ENCODE measurements at regions not wholly inside any gene's neighbourhood (a gene's known extent, or its start where the extent isn't known, plus 50 kb on each side); places are given as distances from the start of the nearest gene placed in this dataset.
A peak's percentile ranks its signal among the peaks of the same experiment; 100 is the strongest.
"Not testable (repeated sequence)": the region's sequence is repeated elsewhere in the genome, so short reads cannot be mapped to it uniquely, and the experiment has no call there.

GRCh38 chr5:125251703-125252102 is 505.3 kb upstream of the ZNF608 start:
- Histone ChIP-seq H3K4me1 (ENCODE audit: control insufficient read depth, insufficient read depth, low read length) (no peaks in the 10 kb centered on the region), H3K4me3 (ENCODE audit: low read length) (no peak overlapping the region), H3K27me3 (ENCODE audit: control insufficient read depth, insufficient read depth, low read length) (no peaks in the 10 kb centered on the region), H3K27ac (ENCODE audit: low read length) (no peak overlapping the region), H3K36me3 (ENCODE audit: control insufficient read depth, insufficient read depth, low read length) (no peaks in the 10 kb centered on the region), H3K9me3 (replicated peaks; ENCODE audit: control insufficient read depth, low read depth, low read length) (peaks cover 9% of the 10 kb centered on the region)
- no peak for DNase-seq

GRCh38 chr5:125253634-125254033 is 507.2 kb upstream of the ZNF608 start:
- not testable (repeated sequence) for DNase-seq; H3K27me3 ChIP-seq (ENCODE audit: control insufficient read depth, insufficient read depth, low read length)
- 98% methylated on average over 7 of the region's 7 CpGs for WGBS (ENCODE audit: insufficient coverage)

DNA sequence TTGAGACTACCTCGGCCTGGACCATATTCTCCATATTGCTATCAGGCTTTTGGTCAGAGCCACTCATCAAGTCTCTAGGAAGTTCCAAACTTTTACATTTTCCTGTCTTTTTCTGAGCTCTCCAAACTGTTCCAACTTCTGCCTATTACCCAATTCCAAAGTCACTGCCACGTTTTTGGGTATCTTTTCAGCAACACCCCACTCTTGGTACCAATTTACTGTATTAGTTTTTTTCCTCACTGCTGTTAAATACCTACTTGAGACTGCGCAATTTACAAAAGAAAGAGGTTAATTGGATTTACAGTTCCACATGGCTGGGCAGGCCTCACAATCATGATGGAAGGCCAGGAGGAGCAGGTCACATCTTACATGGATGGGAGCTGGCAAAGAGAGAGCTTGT is 507.8 kb upstream of the ZNF608 start:
- H3K9me3 ChIP-seq (replicated peaks; ENCODE audit: control insufficient read depth, low read depth, low read length) = peaks cover 7% of the 10 kb centered on the region
- H3K36me3 ChIP-seq (ENCODE audit: control insufficient read depth, insufficient read depth, low read length) = no peaks in the 10 kb centered on the region
- 100% methylated on average over 2 of the region's 3 CpGs for WGBS (ENCODE audit: insufficient coverage)
- no peak overlapping the region for H3K4me3 ChIP-seq (ENCODE audit: low read length)
- DNase-seq = no peak
- H3K27me3 ChIP-seq (ENCODE audit: control insufficient read depth, insufficient read depth, low read length) = no peaks in the 10 kb centered on the region
- no peak overlapping the region for H3K27ac ChIP-seq (ENCODE audit: low read length)
- no peaks in the 10 kb centered on the region for H3K4me1 ChIP-seq (ENCODE audit: control insufficient read depth, insufficient read depth, low read length)

More at GRCh38 chr5:125253634-125254033, 507.2 kb upstream of the ZNF608 start:
- not testable (repeated sequence) for H3K36me3 ChIP-seq (ENCODE audit: control insufficient read depth, insufficient read depth, low read length); H3K27ac ChIP-seq (ENCODE audit: low read length); H3K9me3 ChIP-seq (replicated peaks; ENCODE audit: control insufficient read depth, low read depth, low read length); H3K4me1 ChIP-seq (ENCODE audit: control insufficient read depth, insufficient read depth, low read length); H3K4me3 ChIP-seq (ENCODE audit: low read length)

DNA sequence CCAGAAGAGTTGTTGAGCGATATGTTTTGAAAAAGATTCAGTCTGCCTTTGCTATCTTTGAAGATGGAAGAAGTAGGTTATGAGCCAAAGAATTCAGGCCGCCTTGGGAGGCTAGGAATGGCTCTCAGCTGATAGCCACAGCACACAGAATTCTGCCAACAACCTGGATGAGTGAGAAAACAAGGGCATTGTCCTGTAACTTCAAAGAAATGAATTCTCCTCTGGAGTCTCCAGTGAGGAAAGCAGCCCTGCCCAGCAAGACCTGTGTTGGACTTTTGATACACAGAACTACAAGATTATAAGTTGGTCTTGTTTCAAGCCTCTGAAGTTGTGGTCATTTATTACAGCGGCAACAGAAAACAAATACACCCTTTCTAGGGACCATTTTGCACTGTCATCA is 509.9 kb upstream of the ZNF608 start:
- H3K4me1 ChIP-seq (ENCODE audit: control insufficient read depth, insufficient read depth, low read length) = no peaks in the 10 kb centered on the region
- H3K9me3 ChIP-seq (replicated peaks; ENCODE audit: control insufficient read depth, low read depth, low read length) = peaks cover 7% of the 10 kb centered on the region
- H3K4me3 ChIP-seq (ENCODE audit: low read length) = no peak overlapping the region
- H3K27ac ChIP-seq (ENCODE audit: low read length) = no peak overlapping the region
- no peaks in the 10 kb centered on the region for H3K36me3 ChIP-seq (ENCODE audit: control insufficient read depth, insufficient read depth, low read length)
- no peak for DNase-seq
- 100% methylated on average over 1 of the region's 3 CpGs for WGBS (ENCODE audit: insufficient coverage)
- H3K27me3 ChIP-seq (ENCODE audit: control insufficient read depth, insufficient read depth, low read length) = no peaks in the 10 kb centered on the region

DNA sequence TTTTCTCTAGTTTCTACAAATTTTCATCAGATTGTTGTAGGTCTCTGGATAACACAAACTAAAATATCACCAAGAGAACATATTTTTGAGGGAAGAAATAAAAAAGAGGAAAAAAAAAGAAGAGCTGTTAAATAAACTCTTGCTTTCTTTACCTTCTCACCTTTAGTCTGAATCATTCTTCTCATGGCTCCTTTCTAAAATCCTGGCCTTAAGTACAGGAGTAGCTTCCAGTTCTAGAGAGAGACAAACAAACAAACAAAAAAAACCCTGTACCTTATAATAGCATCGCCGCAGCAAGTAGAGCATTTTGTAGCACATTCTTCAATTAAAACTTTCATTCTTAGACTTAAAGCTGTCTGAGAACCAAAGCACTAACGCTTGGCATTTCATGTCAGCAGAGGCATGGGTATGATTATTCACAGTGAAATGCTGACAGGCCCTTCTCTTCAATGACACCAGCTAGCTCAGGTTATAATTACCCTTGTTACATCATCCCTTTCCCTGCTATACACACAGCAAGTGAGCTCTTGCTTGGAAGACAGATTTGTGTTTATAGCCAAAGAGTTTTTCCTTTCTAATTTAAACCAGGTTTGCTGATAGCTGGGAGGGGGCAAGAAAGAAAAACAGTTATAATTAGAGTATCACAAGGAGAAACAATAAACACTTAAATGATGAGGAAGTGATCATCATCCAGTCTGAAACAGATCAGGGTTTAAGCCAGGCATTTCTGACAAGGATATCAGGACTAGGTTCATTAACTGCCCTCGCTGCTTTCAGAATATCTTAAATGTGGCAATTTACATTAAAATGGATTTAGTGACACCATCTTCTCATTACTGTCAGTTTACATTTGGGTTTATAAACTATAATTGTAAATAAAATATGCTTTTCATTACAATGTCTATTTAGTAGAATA is 510.9 kb upstream of the ZNF608 start:
- H3K36me3 ChIP-seq (ENCODE audit: control insufficient read depth, insufficient read depth, low read length) = no peaks in the 10 kb centered on the region
- H3K27me3 ChIP-seq (ENCODE audit: control insufficient read depth, insufficient read depth, low read length) = no peaks in the 10 kb centered on the region
- peaks cover 9% of the 10 kb centered on the region for H3K9me3 ChIP-seq (replicated peaks; ENCODE audit: control insufficient read depth, low read depth, low read length)
- H3K4me3 ChIP-seq (ENCODE audit: low read length) = no peak overlapping the region
- no peak overlapping the region for H3K27ac ChIP-seq (ENCODE audit: low read length)
- no CpG with 5 or more reads among the region's 4 CpGs for WGBS (ENCODE audit: insufficient coverage)
- H3K4me1 ChIP-seq (ENCODE audit: control insufficient read depth, insufficient read depth, low read length) = no peaks in the 10 kb centered on the region
- peak; percentile 55 for DNase-seq

DNA sequence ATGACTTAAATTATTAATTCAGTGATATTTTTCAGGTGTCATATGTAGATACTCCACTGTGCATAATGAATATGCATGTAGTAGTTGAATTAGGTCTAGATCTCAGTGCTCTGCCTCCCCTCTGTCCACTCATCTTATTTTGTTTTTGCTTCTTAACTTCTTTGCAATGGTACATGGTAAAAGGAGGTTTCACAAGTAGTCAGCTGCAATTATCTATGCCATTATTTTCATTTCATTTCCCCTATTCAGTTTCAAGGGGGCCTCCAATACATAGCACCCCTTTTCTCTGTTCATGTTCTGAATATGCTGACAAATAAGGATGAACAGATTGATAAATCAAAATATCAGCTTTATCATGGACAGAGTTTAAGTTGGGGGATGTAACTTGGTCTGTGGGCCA is 511.6 kb upstream of the ZNF608 start:
- Histone ChIP-seq H3K27ac (ENCODE audit: low read length) (no peak overlapping the region), H3K36me3 (ENCODE audit: control insufficient read depth, insufficient read depth, low read length) (no peaks in the 10 kb centered on the region), H3K4me3 (ENCODE audit: low read length) (no peak overlapping the region), H3K4me1 (ENCODE audit: control insufficient read depth, insufficient read depth, low read length) (no peaks in the 10 kb centered on the region), H3K27me3 (ENCODE audit: control insufficient read depth, insufficient read depth, low read length) (no peaks in the 10 kb centered on the region), H3K9me3 (replicated peaks; ENCODE audit: control insufficient read depth, low read depth, low read length) (peaks cover 9% of the 10 kb centered on the region)
- no peak for DNase-seq

DNA sequence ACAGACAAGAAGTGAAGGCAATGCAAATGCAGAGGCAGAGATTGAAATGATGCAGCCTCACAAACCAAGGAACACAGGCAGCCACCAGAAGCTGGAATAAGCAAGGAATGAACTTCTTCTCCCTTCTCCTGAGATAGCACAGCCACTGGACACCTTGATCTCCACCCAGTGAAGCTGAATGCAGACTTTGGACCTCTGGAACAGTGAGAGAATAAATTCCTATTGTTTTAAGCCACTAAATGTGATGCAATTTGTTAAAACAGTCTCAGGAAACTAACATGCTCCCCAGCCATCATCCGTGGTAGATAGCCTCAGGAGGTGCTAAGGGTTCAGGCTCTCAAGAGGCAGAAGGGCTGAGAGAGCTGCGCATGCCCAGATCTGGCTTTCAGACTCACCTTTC is 512.2 kb upstream of the ZNF608 start:
- no CpG with 5 or more reads among the region's 2 CpGs for WGBS (ENCODE audit: insufficient coverage)
- H3K4me3 ChIP-seq (ENCODE audit: low read length) = no peak overlapping the region
- no peaks in the 10 kb centered on the region for H3K27me3 ChIP-seq (ENCODE audit: control insufficient read depth, insufficient read depth, low read length)
- DNase-seq = no peak
- peaks cover 7% of the 10 kb centered on the region for H3K9me3 ChIP-seq (replicated peaks; ENCODE audit: control insufficient read depth, low read depth, low read length)
- no peaks in the 10 kb centered on the region for H3K4me1 ChIP-seq (ENCODE audit: control insufficient read depth, insufficient read depth, low read length)
- H3K27ac ChIP-seq (ENCODE audit: low read length) = no peak overlapping the region
- no peaks in the 10 kb centered on the region for H3K36me3 ChIP-seq (ENCODE audit: control insufficient read depth, insufficient read depth, low read length)

GRCh38 chr5:125261505-125262250 is 515.2 kb upstream of the ZNF608 start:
- DNase-seq = peak; percentile 24
- no peak overlapping the region for H3K4me3 ChIP-seq (ENCODE audit: low read length)
- WGBS (ENCODE audit: insufficient coverage) = no CpG with 5 or more reads among the region's 2 CpGs
- no peaks in the 10 kb centered on the region for H3K36me3 ChIP-seq (ENCODE audit: control insufficient read depth, insufficient read depth, low read length)
- H3K27me3 ChIP-seq (ENCODE audit: control insufficient read depth, insufficient read depth, low read length) = no peaks in the 10 kb centered on the region
- H3K9me3 ChIP-seq (replicated peaks; ENCODE audit: control insufficient read depth, low read depth, low read length) = peaks cover 2% of the 10 kb centered on the region
- H3K4me1 ChIP-seq (ENCODE audit: control insufficient read depth, insufficient read depth, low read length) = no peaks in the 10 kb centered on the region
- H3K27ac ChIP-seq (ENCODE audit: low read length) = no peak overlapping the region

DNA sequence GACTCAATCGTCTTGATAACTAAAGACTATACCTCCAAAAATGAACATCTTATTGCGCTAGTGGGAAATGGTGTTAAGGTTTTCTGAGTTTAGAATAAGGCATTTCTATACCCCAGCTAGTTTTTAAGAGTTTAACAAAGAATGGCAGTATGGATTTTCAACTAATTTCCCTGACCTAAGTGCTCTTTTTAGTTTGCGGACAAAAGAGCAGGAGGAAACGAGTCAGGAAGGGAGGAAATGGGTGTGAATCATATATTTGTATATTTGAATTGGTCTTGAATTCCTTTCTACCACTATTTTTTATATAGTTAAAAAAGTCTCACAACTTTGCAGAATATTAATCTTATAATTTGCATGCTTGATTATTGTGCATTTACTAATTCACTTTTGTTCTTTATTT is 516.3 kb upstream of the ZNF608 start:
- Histone ChIP-seq H3K9me3 (replicated peaks; ENCODE audit: control insufficient read depth, low read depth, low read length) (peaks cover 2% of the 10 kb centered on the region), H3K4me1 (ENCODE audit: control insufficient read depth, insufficient read depth, low read length) (no peaks in the 10 kb centered on the region), H3K27me3 (ENCODE audit: control insufficient read depth, insufficient read depth, low read length) (no peaks in the 10 kb centered on the region), H3K4me3 (ENCODE audit: low read length) (no peak overlapping the region), H3K27ac (ENCODE audit: low read length) (no peak overlapping the region), H3K36me3 (ENCODE audit: control insufficient read depth, insufficient read depth, low read length) (no peaks in the 10 kb centered on the region)
- DNase-seq = no peak
- WGBS (ENCODE audit: insufficient coverage) = no CpG with 5 or more reads among the region's 4 CpGs

DNA sequence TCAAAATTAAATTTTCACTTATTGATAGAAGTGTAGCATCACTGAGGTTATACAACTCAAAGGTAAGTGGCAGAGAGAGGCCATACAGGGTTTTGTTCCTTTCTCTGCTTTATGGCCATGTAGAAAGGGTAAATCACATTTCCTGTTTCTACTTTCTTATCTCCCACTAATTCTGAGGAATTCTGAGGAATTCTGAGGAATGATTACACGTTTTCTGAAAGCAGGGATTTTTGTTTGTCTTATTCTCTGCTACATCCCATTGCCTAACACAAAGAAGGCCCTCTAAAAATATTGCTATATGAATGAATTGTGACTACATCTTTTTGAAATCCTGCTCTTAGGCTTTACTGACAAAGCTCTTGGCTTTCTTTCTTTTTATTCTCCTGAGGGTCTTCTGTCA is 516.9 kb upstream of the ZNF608 start:
- H3K9me3 ChIP-seq (replicated peaks; ENCODE audit: control insufficient read depth, low read depth, low read length) = peaks cover 2% of the 10 kb centered on the region
- H3K4me1 ChIP-seq (ENCODE audit: control insufficient read depth, insufficient read depth, low read length) = no peaks in the 10 kb centered on the region
- no peaks in the 10 kb centered on the region for H3K27me3 ChIP-seq (ENCODE audit: control insufficient read depth, insufficient read depth, low read length)
- no peaks in the 10 kb centered on the region for H3K36me3 ChIP-seq (ENCODE audit: control insufficient read depth, insufficient read depth, low read length)
- no peak overlapping the region for H3K27ac ChIP-seq (ENCODE audit: low read length)
- no peak for DNase-seq
- no peak overlapping the region for H3K4me3 ChIP-seq (ENCODE audit: low read length)
- no CpG with 5 or more reads among the region's 1 CpG for WGBS (ENCODE audit: insufficient coverage)
